ENCODE measurements at regions not wholly inside any gene's neighbourhood (a gene's known extent, or its start where the extent isn't known, plus 50 kb on each side); places are given as distances from the start of the nearest gene placed in this dataset.
"Not testable (repeated sequence)": the region's sequence is repeated elsewhere in the genome, so short reads cannot be mapped to it uniquely, and the experiment has no call there.

DNA sequence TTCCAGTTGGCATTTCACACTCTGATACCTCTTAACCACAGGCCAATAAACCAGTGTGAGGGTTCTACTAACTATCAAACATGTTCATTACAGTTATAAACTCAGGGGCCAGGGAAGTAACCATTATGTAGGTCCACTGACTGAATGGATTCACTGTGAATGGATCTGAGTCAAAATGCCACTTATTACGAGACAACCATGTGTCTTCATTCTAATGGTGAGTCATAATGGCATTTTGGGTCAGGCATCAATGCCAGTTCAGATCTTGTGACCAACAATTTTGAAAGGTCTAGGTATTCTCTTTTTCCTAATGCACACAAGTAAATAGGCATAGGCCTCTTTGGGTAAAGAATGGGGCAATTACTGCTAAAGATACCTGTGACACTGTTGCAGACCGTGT lies 112.2 kb upstream of the HEY2 start:
- Mint-ChIP-seq H3K36me3 (no peaks in the 10 kb centered on the region), H3K9me3 (no peaks in the 10 kb centered on the region), H3K4me1 (no peaks in the 10 kb centered on the region), H3K4me3 (no peak overlapping the region), H3K27me3 (no peaks in the 10 kb centered on the region), H3K27ac (no peak overlapping the region)
- CTCF ChIA-PET: no interaction called here
- DNase-seq: no peak

DNA sequence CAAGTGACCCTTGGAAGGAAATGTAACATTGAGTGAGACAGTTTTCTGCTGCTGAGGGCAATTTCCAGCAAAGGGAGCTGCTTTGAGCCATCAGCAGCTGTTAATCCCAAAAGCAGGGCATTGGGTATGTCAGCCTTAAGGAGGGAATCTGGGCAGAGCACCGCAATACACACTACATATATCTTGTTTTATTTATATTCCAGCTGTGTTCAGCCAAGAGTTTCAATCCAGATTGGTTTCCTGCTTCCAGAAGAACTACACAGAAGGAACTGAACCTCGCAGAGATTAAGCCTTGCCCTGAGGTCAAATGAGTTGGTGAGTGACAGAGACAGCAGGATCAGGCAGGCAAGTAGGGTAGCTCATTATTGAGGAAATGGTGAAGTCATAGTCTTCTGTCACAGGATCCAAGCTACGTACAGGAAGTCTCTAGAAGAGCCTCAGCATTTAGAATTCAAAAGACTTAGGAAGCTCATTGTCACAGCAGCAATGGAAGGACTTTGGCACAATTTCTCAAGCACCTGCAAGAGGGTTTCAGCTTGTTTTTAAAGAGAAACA lies 109.9 kb upstream of the HEY2 start:
- Mint-ChIP-seq H3K27me3 (no peaks in the 10 kb centered on the region), H3K4me3 (no peak overlapping the region), H3K9me3 (no peaks in the 10 kb centered on the region), H3K36me3 (no peaks in the 10 kb centered on the region), H3K4me1 (no peaks in the 10 kb centered on the region), H3K27ac (no peak overlapping the region)
- CTCF ChIA-PET: interaction anchor here (0.5 kb wide), 1 partner anchor 128 kb away, joined by 4 read pairs; no protein-coding TSS in a partner anchor
- DNase-seq: no peak

- DNase-seq: no peak
- H3K4me3 Mint-ChIP-seq: no peak overlapping the region
- H3K9me3 Mint-ChIP-seq: no peaks in the 10 kb centered on the region
- CTCF ChIA-PET: interaction anchor here (0.5 kb wide), 1 partner anchor 487 kb away, joined by 3 read pairs; the partner anchor contains the start of gene TPD52L1
- no peaks in the 10 kb centered on the region for H3K4me1 Mint-ChIP-seq
- no peaks in the 10 kb centered on the region for H3K27me3 Mint-ChIP-seq
- H3K27ac Mint-ChIP-seq: no peak overlapping the region
- H3K36me3 Mint-ChIP-seq: no peaks in the 10 kb centered on the region
Measured at GRCh38 chr6:125640441-125641150, 108.8 kb upstream of the HEY2 start.

- CTCF ChIA-PET, H3K27me3 Mint-ChIP-seq, H3K4me1 Mint-ChIP-seq, H3K27ac Mint-ChIP-seq, H3K9me3 Mint-ChIP-seq, DNase-seq, H3K36me3 Mint-ChIP-seq, H3K4me3 Mint-ChIP-seq: not testable (repeated sequence)
Measured at GRCh38 chr6:125643967-125644661, 105.3 kb upstream of the HEY2 start.

DNA sequence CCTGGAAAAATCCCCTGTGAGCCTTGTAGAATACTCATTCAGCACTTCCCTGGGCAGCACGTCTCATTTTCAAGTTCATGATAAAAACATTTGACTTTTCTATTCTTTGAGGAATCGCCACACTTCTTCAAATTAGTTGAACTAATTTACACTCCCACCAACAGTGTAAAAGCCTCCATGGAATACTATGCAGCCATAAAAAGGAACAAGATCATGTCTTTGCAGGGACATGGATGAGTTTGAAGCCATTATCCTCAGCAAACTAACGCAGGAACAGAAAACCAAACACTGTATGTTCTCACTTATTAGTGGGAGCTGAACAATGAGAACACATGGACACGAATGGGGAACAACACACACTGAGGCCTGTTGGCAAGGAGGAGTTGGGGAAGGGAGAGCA lies 102.0 kb upstream of the HEY2 start:
- Mint-ChIP-seq H3K4me1 (no peaks in the 10 kb centered on the region), H3K4me3 (no peak overlapping the region), H3K27me3 (peaks cover 4% of the 10 kb centered on the region), H3K36me3 (no peaks in the 10 kb centered on the region), H3K27ac (no peak overlapping the region), H3K9me3 (no peaks in the 10 kb centered on the region)
- CTCF ChIA-PET: no interaction called here
- no peak for DNase-seq

- H3K4me1 Mint-ChIP-seq, H3K27ac Mint-ChIP-seq, H3K4me3 Mint-ChIP-seq, H3K36me3 Mint-ChIP-seq, H3K9me3 Mint-ChIP-seq, H3K27me3 Mint-ChIP-seq, CTCF ChIA-PET, DNase-seq: not testable (repeated sequence)
Measured at GRCh38 chr6:125653752-125654151, 95.7 kb upstream of the HEY2 start.

GRCh38 chr6:125655511-125655910 lies 93.9 kb upstream of the HEY2 start:
- Mint-ChIP-seq H3K27me3 (peaks cover 4% of the 10 kb centered on the region), H3K36me3 (no peaks in the 10 kb centered on the region), H3K27ac (no peak overlapping the region), H3K4me3 (no peak overlapping the region), H3K4me1 (no peaks in the 10 kb centered on the region), H3K9me3 (no peaks in the 10 kb centered on the region)
- CTCF ChIA-PET: no interaction called here
- no peak for DNase-seq

DNA sequence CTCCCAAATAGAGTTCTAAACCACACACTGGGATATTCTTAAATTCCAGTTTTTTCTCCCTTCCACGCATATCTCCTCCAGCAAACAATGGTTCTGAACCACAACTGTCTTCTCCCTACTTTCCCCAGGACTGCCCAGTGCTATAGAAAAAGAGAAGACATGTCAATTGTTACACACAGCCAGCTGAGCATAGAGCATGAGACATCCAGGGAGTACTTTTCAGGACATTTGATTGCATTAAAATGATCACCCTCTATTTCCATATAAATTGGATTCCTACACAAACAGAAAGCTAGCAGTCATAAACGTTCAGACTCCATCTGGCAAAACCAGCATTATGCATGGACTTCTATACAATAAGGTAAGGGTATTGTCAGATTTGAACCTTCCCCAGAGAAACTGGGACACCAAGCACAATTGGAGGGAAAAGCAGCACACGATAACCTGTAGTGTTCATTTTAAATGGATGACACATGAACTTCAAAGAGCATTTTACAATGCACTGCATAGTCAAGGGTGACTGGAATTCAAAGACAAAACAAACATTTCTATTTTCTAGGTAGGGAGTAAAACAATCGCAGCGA lies 93.1 kb upstream of the HEY2 start:
- Mint-ChIP-seq H3K4me1 (no peaks in the 10 kb centered on the region), H3K9me3 (no peaks in the 10 kb centered on the region), H3K4me3 (no peak overlapping the region), H3K27ac (no peak overlapping the region), H3K36me3 (no peaks in the 10 kb centered on the region), H3K27me3 (peaks cover 4% of the 10 kb centered on the region)
- no peak for DNase-seq
- CTCF ChIA-PET: no interaction called here

GRCh38 chr6:125658136-125658535 lies 91.3 kb upstream of the HEY2 start:
- Mint-ChIP-seq H3K4me1 (no peaks in the 10 kb centered on the region), H3K9me3 (no peaks in the 10 kb centered on the region), H3K4me3 (no peak overlapping the region), H3K27ac (no peak overlapping the region), H3K36me3 (no peaks in the 10 kb centered on the region), H3K27me3 (peaks cover 4% of the 10 kb centered on the region)
- CTCF ChIA-PET: no interaction called here
- DNase-seq: no peak

GRCh38 chr6:125658759-125659431 lies 90.5 kb upstream of the HEY2 start:
- no peak overlapping the region for H3K4me3 Mint-ChIP-seq
- no peaks in the 10 kb centered on the region for H3K9me3 Mint-ChIP-seq
- no peaks in the 10 kb centered on the region for H3K4me1 Mint-ChIP-seq

DNA sequence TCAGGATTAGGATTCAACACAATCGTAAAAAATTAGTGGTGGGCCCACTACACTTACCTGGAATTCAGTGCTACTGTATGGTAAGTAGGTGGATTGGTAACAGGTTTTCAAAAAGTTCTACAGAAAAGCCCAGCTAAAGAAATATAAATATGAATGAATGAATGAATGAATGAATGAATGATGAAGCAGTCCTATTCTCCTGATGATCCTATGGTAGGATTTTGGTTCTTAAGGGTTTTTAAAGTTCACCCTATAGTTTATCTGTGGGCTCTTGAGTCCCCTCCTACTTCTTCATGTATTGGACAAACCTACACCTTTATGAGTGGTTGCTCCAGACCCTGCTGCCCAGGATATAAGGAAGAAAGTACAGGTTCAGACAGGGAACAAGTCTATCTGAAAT lies 89.5 kb upstream of the HEY2 start:
- Mint-ChIP-seq H3K27me3 (peaks cover 4% of the 10 kb centered on the region), H3K27ac (no peak overlapping the region), H3K4me3 (no peak overlapping the region), H3K9me3 (no peaks in the 10 kb centered on the region), H3K36me3 (no peaks in the 10 kb centered on the region), H3K4me1 (no peaks in the 10 kb centered on the region)
- DNase-seq: no peak
- CTCF ChIA-PET: no interaction called here

More at GRCh38 chr6:125658759-125659431, 90.5 kb upstream of the HEY2 start:
- no peaks in the 10 kb centered on the region for H3K36me3 Mint-ChIP-seq
- peaks cover 4% of the 10 kb centered on the region for H3K27me3 Mint-ChIP-seq
- no peak for DNase-seq
- CTCF ChIA-PET: no interaction called here
- no peak overlapping the region for H3K27ac Mint-ChIP-seq

- Mint-ChIP-seq H3K4me1 (no peaks in the 10 kb centered on the region), H3K4me3 (no peak overlapping the region), H3K27ac (no peak overlapping the region), H3K36me3 (no peaks in the 10 kb centered on the region), H3K27me3 (peaks cover 4% of the 10 kb centered on the region), H3K9me3 (no peaks in the 10 kb centered on the region)
- no peak for DNase-seq
- CTCF ChIA-PET: interaction anchor here (0.6 kb wide), 1 partner anchor 334 kb away, joined by 3 read pairs; no protein-coding TSS in a partner anchor
Measured at GRCh38 chr6:125662296-125662695, 87.1 kb upstream of the HEY2 start.

DNA sequence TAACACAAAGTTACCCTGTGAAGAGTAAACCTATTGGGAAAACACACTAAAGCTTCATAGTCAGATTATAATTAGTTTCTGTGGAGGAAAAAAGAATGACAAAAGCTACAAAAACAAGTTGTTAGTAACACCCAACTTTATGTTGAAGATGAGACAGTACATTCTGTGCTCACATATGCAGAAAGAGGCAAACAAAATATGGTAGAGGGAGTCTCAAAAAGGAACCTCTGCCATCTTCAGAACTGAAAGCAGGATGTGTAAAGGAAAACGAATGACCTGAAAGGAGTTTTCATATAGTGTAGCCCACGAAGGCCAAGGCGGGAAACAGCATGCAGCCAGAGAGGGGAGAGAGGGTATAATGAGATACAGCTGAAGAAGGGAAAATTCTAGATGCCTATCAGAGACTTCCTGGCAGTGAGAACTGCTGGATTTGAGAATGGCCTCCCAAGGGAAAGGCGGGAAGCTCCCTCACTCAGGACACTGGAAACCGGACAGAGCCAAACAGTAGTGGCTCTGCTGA lies 84.1 kb upstream of the HEY2 start:
- CTCF ChIA-PET: no interaction called here
- no peak for DNase-seq
- Mint-ChIP-seq H3K36me3 (no peaks in the 10 kb centered on the region), H3K4me3 (no peak overlapping the region), H3K4me1 (no peaks in the 10 kb centered on the region), H3K27ac (no peak overlapping the region), H3K27me3 (no peaks in the 10 kb centered on the region), H3K9me3 (no peaks in the 10 kb centered on the region)

DNA sequence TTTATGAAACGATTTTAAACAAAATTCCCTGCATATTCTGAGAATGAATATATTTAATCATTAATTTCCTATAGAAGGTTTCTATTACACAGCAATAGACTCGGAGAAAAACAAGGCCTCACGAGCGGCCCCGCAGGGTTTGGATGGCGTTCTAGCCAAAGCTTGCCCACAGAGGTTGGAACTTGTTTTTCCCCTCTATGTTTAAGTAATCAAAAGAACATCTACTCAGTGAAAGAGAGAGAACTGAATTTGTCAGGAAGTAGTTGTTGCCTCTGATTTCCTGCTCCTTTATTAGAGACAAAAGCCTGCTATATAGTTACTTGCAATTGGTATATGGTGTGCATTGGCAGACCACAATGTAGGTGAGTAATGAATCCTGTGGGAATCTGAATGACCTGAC lies 82.1 kb upstream of the HEY2 start:
- no peaks in the 10 kb centered on the region for H3K36me3 Mint-ChIP-seq
- DNase-seq: no peak
- H3K4me1 Mint-ChIP-seq: no peaks in the 10 kb centered on the region
- no peak overlapping the region for H3K4me3 Mint-ChIP-seq
- H3K27me3 Mint-ChIP-seq: no peaks in the 10 kb centered on the region
- H3K9me3 Mint-ChIP-seq: no peaks in the 10 kb centered on the region
- no peak overlapping the region for H3K27ac Mint-ChIP-seq
- CTCF ChIA-PET: no interaction called here

Measured in activated naive CD4-positive, alpha-beta T cell treated with anti-CD3 and anti-CD28 coated beads, Interleukin-2, amount 10 ng/mL, durations not matched to agents 7 days and 5 days (primary cell).